NCI-H2196 (cell line): ENCODE measurements at regions not wholly inside any gene's neighbourhood (a gene's known extent, or its start where the extent isn't known, plus 50 kb on each side); places are given as distances from the start of the nearest gene placed in this dataset.

ENCODE experiments used
- DNase-seq: peaks from one replicate; lab custom pipeline; 2025; ENCODE audit not compliant: unreplicated experiment; lab: John Stamatoyannopoulos, UW

- no peak for DNase-seq
These were observed 55.9 kb upstream of the PIP4K2A start for GRCh38 chr10:22770270-22770669.

GRCh38 chr10:22767859-22768258 lies 53.5 kb upstream of the PIP4K2A start:
- no peak for DNase-seq

GRCh38 chr10:22766693-22767092 lies 52.3 kb upstream of the PIP4K2A start:
- no peak for DNase-seq

- DNase-seq, result no peak
These were observed 51.5 kb upstream of the PIP4K2A start for GRCh38 chr10:22765660-22766547.

GRCh38 chr10:22764639-22765038 lies 50.3 kb upstream of the PIP4K2A start:
- no peak for DNase-seq
